Ovary (tissue), 1 donor: ENCODE measurements at regions not wholly inside any gene's neighbourhood (a gene's known extent, or its start where the extent isn't known, plus 50 kb on each side); places are given as distances from the start of the nearest gene placed in this dataset. TPM values are rescaled to one million over a fixed set of nuclear protein-coding genes. Genes with fewer than 3 reads are reported as not detected.

Source experiments
- small RNA-seq: library from RNA; depleted of rRNA; stranded (forward); fragments of <200 nt; gene quantifications from one replicate; pipeline ENCODE3, GENCODE V24; 2016

Small RNA genes in the stretch of these regions (small RNA-seq; reads per million reads assigned to genes)
- gene AL365203.1 (not detected), gene MTND4LP11 (not detected), gene RN7SL847P (not detected)
